NOMO-1 treated with dmso at 0.1 percent for 144 hours (cell line): ENCODE measurements at regions not wholly inside any gene's neighbourhood (a gene's known extent, or its start where the extent isn't known, plus 50 kb on each side); places are given as distances from the start of the nearest gene placed in this dataset.

Experiments used
- DNase-seq: peaks from one replicate; lab custom pipeline; 2025; ENCODE audit not compliant: unreplicated experiment; lab: John Stamatoyannopoulos, UW

DNA sequence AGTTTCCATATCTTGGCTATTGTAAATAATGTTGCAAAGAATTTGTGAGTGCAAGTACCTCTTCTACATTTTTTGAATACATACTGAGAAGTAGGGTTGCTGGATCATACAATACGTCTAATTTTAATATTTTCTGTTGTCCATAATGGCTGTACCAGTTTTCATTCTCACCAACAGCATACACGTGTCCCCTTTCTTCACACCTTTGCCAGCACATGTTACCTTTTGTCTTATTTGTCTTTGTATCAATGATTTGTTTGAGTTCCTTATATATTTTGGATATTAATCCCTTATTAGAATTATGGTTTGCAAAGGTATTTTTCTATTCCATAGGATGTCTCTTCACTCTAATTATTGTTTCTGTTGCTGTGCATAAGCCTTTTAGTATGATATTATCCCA lies 904.3 kb downstream of the METTL15 start:
- no peak for DNase-seq

DNA sequence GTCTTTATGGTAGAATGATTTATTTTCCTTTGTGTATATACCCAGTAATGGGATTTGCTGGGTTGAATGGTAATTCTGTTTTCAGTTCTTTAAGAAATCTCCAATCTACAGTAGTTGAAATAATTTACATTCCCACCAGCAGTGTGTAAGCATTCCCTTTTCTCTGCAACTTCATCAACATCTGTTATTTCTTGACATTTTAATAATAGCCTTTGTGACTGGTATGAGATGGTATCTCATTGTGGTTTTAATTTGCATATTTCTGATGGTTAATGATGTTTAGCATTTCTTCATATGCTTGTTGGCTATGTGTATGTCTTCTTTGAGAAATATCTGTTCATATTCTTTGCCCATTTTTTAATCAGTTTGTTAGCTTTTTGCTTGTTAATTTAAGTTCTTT lies 901.2 kb downstream of the METTL15 start:
- no peak for DNase-seq

DNA sequence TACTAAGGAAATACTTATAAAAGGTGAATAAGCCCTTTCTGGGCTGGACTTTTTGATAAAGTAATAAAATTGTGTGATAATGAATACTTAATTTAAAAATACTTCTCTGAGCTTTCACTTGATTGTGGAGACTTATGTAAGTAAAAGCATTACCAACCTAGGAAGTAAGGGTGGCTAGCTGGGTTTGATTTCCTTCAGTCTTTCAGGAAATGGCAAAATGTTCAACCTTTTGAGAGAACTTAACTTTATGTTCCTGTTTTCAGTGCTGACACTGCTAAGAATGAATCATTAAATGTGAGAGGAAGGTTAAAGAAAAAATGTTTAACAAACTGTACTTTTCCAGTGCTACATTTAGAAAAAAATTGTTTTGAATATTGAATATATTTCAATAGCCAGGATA lies 900.3 kb downstream of the METTL15 start:
- no peak for DNase-seq

DNA sequence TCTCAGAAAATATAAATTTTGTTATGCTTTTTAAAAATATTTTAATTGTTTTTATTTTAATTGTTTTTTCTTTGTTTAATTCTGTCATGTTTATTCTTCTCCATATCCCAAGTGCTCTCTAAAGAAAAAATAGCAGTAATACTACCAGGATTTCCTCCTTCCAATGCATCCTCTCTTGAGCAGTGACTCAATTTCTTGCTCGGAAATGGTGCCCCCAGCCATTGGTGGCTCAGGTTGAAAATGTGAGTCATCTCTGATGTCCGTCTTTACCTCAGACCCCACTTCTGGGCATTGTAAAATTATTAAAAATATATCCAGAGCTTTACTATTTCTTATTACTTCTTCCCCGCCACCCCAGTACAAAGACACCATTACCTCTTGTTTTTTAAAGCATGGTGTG lies 898.5 kb downstream of the METTL15 start:
- DNase-seq, result no peak

DNA sequence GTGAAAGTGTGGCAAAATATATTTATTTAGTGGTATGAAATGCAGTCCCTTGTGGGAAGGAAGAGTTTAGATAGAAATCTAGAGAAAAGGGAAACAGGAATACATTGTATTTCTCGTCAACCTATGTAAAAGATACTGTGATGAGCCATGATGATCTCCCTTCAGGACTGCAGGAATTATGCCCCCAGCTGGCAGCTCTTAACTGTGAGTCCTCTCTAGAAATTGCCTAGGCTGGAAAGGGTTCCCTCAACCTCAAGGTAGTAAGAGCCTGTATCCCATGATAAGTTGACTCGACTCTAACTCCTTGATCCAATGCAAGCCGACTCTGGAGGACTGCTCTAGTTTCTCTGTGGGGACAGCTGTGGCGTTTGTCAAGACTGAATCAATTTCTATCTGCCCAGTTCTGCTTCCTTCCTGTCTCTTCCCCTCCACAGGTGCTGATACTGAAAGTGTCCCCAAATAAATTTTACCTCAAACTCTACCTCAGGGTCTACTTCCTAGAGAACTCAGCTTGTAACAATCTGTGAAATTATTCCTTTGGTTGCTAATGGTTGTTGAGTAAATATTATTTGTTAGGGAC lies 897.3 kb downstream of the METTL15 start:
- no peak for DNase-seq

DNA sequence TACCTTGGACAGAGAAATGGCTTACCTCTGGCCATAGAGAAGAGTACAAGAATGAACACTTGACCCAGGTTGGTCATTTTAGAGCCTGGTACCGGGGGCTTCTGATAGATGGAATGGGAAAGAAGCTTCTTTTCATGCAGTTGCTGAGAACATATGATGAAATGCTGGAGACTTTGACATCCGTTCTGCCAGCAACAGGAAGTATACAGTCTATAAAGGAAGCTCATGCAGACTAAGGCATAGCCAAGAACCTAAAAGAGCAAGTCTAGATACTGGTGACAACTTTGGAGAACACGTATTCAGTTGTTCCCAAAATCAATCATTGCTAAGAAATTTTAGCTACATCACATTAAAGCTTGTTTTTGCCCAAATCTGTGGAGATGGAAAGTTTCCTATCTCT lies 894.6 kb downstream of the METTL15 start:
- DNase-seq, result no peak

DNA sequence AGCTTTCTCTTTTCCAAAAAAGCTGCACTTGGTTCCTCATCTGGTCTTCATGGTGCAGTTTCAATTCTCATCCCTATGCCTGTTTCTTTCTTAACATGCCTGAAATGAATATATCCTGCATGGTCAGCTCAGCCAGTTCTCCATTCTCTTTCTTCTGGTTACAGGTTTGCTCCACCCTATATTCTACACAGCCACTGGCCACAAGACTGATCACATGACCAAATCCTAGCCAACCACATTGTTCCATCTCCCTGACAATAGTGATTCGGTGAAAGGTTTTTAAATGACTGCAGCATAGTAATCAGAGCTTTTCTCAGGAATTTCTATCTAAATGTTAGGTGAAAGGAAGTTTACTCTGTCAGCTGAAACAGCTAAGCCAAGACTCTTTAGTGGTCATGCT lies 891.4 kb downstream of the METTL15 start:
- DNase-seq, result no peak

DNA sequence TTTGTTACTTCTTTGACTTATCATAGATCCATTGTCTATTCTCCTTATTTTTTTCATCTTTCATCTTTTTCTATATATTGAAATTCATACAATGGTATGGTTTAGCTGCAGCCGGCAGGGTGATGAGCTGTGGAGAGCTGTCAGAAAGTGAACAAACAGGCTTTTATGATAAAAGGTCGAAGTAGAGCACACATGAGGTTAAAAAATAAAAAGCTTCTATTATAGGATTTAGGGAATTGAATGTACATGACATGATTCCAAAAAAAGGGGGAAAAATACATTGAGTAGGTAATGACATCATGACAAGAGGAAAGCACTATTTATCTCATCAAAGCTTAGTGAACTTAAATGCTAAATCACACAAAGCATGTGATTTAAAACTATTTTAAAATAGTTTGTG lies 884.8 kb downstream of the METTL15 start:
- no peak for DNase-seq

DNA sequence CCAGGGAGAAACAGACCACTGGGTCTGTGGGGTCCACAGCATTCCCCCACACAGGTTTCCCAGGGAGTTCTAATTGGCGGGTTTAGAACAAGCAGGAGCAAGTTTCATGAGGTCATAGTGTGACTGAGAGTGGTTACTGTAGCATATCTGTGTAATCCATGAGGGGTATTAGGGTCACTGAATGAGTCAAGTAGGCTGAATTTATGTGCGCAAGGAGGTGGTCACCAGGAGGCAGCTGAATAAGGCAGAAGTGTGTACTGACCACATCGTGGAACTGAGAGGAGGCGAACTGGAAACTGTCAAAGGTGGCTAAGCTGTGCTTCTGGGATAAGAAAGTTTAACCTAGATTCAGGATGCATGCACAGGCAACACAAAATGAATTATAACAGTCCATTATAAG lies 876.0 kb downstream of the METTL15 start:
- DNase-seq, result no peak

DNA sequence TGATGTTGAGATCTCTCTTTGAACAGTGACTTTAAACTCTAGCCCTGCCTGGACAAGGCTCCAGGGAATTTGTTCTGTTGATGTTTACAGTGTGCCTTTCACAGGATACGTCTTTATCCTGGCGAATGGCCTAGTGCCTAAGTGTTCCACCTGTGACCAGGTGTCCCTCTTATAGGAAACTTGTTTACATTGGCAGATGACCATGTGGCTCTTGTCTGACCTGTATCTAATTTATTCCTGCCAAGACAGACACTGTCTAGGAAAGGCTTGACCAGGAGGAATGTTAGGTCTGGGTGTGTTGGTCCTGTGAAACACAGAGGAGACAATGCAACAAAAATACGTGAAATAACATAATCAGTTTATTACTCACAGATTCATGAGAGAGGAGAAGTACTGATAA lies 875.6 kb downstream of the METTL15 start:
- DNase-seq, result no peak

DNA sequence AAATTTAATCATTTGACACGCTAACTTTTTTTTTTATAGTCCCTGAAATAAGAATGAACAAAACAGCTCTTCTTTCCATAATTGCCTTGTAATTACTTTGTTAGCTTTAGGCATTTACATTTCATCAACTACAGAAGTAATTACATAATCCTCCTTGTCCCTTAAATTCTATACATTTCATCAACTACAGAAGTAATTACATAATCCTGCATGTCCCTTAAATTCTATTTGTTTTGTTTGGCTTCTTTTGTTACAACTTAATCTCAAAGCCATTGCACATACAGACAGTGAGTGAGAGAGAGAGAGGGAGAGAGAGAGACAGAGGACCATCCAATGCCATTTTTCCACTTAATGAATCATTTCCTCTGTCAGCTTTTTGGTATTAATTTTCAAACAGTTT lies 873.2 kb downstream of the METTL15 start:
- no peak for DNase-seq

DNA sequence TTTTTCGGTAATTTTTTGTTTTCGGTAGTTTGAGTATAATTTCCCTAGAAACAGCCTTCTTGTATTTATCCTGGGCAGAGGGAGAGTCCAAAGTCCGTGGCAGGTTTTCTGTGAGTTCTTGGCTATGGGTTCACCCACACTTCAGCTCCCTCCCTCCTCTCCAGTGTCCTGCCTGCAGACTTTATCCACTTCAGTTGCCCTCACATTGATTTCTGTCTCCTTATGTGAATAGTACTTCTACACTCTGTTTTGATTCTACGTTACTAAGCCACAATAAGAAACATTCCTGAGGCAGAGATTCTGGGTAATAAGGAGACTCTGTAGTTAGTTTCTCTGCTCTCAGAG lies 868.6 kb downstream of the METTL15 start:
- DNase-seq, result no peak

DNA sequence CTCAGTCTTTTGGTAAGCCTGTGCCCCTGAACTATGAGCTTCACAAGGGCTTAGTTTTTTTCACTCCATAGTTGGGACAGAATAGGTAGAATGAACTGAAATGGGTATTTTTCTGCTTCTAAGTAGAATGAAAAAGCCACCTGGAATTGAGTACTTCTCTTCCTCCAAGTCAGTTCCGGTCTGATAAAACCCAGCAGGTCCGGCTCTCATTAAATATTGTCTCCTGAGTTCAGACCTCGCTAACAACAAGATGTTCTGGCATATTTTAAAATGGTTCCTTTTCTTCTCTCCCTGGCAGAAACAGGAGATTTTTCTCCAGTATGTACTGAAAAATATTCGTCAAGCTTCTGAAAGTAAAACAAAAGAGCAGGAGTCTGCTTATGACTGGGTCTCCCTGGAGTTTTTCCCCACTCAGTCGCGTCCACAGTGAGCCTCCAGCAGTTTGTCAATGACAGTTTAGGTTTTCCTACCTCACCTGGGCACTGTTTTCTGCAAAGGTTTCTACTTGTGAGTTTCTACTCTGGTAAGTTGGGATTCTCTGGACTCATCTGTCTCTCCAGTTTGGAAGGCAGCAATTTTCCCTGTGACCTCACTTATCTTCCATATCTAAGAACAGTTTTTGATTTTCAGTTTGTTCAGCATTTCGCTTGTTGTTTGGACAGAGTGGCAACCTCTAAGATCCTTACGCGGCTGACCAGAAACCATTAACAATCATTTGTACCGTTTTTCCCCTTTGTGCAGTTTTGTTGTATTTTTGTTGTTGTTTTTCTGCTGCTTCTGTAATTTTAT lies 868.0 kb downstream of the METTL15 start:
- no peak for DNase-seq

DNA sequence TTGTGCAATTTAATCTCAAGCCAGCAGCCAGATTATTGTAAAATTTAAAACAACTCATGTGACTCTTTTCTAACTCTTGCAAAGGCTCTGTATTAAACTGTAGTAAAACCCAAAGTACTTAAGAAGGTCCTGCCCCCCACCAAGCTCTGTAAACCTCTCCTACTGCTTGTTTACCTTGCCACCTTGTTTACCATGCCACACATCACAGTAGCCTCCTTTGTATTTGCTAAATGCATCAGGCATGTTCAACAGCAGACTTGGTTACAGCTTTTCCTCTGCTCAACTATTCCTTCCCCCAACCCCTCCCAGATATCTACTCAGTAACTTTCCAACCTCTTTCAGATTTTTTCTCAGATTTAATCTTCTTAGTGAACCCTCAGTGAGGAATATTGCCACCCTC lies 861.6 kb downstream of the METTL15 start:
- no peak for DNase-seq

DNA sequence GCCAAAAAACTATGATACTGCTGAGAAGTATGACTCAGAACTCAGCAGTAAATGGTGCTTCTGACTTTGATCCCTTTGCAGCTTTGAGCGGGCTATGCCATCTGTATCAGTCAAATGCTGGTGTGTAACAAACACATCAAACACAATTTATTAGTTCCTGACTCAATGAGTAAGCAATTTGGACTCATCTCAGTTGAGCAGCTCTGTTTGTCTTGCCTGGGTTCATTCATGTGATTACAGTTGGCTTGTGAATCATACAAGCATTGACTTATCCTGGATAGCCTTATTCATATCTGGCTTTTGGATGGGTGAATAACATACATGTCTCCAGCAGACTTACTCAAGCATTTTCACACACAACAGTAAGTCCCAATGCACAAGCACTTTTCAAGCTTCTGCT lies 858.8 kb downstream of the METTL15 start:
- no peak for DNase-seq

DNA sequence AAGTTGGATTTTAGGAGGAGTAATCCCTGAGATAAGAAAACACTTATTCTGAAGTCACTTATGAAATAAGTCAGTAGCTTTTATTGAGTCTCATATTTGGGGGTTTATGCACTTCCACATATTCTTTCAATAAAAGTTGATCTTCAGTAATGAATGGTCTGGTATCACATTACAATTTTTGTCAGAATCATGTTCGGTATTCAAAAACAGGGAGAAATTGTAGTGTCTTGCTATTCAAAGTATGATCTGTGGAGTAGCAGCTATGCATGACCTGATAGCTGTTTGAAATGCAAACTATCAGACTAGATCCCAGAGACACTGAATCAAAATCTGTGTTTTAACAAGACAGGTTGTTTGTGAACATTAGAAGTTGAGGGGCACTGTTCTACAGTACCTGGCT lies 857.6 kb downstream of the METTL15 start:
- DNase-seq, result no peak

DNA sequence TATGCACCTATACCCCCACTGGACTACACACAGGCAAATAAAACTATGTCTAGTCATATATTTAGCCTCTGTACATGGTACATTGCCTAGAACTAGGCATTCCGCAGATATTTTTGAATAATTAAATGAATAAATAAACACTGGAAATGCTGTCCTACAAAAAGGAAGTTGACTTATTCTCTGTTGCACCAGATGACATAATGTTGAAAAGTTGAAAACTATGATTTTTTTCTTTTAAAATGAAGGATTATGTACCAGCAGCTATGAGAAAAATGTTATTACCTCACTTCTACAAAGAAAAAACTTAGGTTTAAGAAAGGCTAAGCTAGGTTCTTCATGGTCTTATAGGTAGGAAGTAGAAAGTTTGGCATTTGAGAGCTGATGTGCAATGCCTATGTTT lies 856.6 kb downstream of the METTL15 start:
- no peak for DNase-seq

DNA sequence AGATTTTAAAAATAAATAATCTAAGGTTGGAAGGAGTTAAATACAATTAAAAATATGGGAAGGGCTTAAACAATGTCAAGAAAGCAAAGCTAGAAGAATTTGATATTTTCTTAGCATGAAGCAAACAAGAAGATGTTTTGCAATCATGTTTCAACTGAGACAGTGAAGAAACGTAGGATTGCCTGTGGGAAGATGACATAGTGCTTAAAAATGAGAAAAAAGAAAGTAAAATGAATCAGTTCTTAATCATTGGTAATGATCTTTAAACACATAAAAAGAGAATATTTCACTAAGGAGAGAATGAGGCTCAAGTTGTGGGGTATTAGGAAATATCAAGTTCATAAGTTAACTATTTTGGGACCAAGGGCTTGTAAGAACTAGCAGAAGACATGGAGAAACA lies 855.0 kb downstream of the METTL15 start:
- DNase-seq, result no peak

DNA sequence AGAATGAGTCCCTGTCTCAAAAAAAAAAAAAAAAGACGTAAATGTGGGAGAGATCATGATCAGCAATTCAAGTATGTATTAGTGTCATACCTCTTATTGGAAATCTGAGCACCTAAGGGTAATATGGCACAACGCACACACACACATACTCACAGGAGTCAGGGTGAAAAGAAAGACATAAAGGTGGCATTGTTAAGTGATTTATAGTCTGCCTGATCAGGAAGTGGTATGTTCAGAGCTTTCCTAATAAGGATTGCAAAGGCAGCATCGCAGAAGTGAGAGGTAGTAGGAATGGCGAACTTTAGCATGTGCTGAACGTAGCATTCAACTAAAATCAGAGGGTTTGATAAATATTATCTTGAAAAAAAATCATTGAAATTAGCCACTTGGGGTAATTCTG lies 854.3 kb downstream of the METTL15 start:
- DNase-seq, result no peak

DNA sequence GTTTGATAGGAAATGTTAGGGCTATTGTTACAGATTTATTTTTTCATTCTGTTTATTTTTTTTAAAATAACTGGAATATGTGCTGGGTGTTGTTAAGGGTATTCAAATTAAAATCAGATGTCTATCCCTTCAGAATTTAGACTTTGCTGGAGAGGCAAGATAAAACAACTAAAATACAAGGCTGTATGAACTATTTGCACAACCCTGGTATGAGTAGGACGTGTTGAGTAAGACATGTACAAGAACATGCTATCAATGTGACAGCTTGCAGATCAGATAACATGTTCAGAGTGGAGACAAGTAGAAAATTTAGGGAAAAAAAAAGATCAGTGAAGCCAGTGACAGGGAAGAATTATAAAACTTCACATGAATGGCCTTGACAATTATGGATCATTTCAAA lies 853.5 kb downstream of the METTL15 start:
- no peak for DNase-seq

DNA sequence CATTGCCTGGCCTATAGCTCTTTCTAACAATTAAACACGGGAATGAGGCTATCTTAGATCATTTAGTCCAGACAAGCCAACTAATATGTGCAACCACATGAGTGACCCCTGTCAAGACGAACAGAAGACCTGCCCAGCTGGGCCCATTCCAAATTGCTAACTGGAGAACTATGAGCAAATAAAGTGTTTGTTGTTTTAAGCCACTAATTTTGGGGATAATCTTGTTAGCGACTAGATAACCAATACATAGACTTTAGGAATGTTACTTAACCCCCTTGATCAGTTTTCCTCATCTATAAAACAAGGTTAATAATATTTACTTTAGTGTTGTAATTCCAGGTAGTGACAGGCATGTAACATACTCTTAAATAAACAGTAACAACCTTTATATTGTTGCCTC lies 848.3 kb downstream of the METTL15 start:
- DNase-seq, result no peak

DNA sequence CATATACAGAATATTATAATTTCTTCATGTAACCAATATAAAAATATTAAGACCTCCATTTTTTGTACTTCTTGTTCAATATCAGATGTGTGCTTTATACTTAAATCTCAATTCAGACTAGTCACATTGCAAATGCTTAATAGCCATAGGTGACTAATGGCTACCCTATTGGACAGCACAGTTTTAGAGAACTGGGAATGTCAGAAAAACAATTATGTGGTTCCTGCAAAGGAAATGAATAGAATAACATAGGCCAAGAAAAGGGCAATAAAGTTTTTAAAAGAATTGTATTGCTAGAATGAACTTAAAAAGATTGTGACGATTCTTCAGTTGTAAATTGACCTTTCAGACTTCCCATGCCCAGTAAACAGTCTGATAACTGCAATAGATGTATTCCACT lies 843.0 kb downstream of the METTL15 start:
- DNase-seq, result no peak

DNA sequence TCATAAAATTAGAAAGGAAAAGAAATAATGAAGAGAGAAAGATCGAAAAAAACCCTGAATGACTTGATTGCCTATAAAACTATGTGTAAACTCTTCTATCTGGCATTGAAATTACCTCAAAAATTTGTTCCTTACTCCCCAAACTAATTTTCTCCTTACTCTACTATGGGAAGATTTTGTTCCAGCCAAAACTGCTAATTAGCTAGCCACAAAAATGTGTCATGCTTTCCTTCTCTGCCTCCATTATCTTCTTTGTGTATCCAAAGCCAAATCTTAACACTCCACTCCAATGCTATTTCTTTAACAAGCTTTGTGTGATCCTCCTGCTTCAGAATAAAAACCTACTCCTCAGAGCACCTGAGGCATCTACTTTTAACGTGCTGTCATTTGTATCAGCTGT lies 831.2 kb downstream of the METTL15 start:
- no peak for DNase-seq
